Dermis blood vessel endothelial cell (primary cell): ENCODE measurements at regions not wholly inside any gene's neighbourhood (a gene's known extent, or its start where the extent isn't known, plus 50 kb on each side); places are given as distances from the start of the nearest gene placed in this dataset.
A peak's percentile ranks its signal among the peaks of the same experiment; 100 is the strongest.
"Not testable (repeated sequence)": the region's sequence is repeated elsewhere in the genome, so short reads cannot be mapped to it uniquely, and the experiment has no call there.

Experiments used
- DNase-seq: peaks from one replicate; pipeline ENCODE4 v3.0.0; 2010

- DNase-seq, result not testable (repeated sequence)
Measured at GRCh38 chr9:41754403-41754802, 374.8 kb downstream of the CNTNAP3B start.

DNA sequence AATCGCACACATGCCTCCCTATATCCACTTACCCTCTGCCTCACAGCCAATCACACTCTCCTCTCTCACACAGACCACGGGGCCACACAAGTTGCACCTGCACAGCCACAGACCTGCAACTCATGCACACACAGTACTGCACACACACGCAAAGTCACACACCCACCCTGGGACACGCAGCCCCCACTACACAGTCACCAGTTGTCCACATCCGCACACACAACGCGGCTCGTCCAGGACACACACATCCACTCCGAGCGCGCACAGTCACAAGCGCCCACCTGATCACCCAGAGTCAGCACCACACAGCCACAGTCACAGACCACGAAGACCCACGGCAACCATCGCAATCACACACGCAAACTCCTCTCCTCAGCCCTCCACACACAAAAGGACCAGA, 387.3 kb downstream of the CNTNAP3B start:
- DNase-seq, result not testable (repeated sequence)

- not testable (repeated sequence) for DNase-seq
Measured at GRCh38 chr9:41741173-41741572, 388.1 kb downstream of the CNTNAP3B start.

DNA sequence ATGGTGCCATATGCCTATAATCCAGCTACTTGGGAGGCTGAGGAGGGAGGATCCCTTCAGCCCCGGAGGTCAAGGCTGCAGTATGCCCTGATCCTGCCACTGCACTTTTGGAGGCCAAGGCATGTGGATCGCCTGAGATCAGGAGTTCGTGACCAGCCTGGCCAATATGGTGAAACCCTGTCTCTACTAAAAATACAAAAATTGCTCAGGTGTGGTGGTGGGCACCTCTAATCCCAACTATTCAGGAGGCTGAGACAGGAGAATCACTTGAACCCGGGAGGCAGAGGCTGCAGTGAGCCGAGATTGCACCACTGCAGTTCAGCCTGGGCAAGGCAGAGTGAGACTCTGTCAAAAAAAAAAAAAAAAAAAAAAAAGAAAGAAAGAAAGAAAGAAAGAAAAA, 390.5 kb downstream of the CNTNAP3B start:
- not testable (repeated sequence) for DNase-seq

GRCh38 chr9:41699190-41699589, 430.0 kb downstream of the CNTNAP3B start:
- not testable (repeated sequence) for DNase-seq

GRCh38 chr9:41697080-41697479, 432.1 kb downstream of the CNTNAP3B start:
- not testable (repeated sequence) for DNase-seq

- DNase-seq, result not testable (repeated sequence)
Measured at GRCh38 chr9:41679312-41679711, 449.9 kb downstream of the CNTNAP3B start.

DNA sequence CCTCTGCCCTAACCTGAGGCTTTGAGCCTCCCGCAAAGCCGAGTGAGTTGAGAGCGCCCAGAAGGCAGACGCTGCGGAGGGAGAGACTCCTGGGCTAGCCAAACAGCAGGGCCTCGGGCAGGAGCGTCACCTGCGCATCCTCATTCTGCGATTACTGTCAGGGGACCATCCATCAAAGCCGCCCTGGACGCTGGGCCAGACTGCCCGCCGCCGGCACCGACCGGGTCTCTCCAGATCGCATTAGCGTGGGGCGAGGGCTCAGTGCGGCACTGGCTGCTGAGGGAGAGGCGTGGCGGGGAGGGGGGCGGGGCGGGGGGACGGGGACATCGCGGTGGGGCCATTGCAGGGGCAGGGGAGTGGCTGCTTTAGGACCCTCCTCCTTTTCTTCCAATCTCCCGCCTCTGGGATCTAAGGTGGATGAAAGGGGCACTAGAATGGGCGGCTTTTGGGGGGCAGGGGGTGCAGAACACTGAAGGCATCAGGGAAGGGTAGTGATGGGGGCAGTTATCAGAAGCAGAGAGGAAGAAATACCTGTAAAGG, 465.7 kb downstream of the CNTNAP3B start:
- DNase-seq, result not testable (repeated sequence)

DNA sequence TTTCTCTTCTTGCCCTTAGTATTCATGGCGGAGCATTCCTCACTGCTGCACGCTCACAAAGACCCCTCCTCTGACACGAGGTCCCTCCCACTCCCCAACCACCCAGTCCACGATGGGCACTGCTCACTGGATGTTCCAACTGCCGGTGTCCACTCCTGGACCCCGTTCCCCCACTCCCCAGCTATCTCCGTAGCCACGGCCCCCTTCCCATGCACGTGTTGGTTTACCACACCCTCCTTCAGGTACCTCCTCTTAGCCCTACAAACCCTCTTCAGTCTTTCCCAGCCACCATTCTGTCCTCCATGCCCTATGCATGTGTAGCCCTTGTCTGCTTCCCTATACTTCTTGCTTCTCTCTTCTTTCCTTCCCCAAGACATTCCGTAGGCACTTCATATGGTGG, 469.6 kb upstream of the ZNG1F start:
- not testable (repeated sequence) for DNase-seq

GRCh38 chr9:41658116-41658515, 469.0 kb upstream of the ZNG1F start:
- not testable (repeated sequence) for DNase-seq

DNA sequence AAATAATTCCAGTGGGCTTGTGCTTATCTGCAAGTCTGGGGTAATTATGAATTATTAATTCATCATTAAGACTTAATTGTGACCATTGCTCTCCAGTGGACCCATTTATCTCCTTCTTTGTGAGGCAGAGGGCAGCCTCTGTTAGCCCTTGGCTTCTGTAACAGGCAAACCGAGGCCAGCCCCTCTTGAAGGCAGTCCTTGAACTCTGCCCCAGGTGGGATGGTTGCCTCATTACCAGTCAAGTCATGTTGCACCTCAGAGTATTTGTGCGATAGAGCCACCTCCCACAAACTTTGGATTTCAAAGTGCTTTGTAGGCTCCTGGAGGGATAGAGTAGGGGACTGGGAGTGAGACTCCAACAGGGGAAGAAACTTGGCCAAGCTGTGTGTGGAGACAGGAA, 468.0 kb upstream of the ZNG1F start:
- not testable (repeated sequence) for DNase-seq

- DNase-seq, result peak; percentile 31
Measured at GRCh38 chr9:41655071-41655554, 466.0 kb upstream of the ZNG1F start.

GRCh38 chr9:41654349-41654748, 465.2 kb upstream of the ZNG1F start:
- DNase-seq, result not testable (repeated sequence)

DNA sequence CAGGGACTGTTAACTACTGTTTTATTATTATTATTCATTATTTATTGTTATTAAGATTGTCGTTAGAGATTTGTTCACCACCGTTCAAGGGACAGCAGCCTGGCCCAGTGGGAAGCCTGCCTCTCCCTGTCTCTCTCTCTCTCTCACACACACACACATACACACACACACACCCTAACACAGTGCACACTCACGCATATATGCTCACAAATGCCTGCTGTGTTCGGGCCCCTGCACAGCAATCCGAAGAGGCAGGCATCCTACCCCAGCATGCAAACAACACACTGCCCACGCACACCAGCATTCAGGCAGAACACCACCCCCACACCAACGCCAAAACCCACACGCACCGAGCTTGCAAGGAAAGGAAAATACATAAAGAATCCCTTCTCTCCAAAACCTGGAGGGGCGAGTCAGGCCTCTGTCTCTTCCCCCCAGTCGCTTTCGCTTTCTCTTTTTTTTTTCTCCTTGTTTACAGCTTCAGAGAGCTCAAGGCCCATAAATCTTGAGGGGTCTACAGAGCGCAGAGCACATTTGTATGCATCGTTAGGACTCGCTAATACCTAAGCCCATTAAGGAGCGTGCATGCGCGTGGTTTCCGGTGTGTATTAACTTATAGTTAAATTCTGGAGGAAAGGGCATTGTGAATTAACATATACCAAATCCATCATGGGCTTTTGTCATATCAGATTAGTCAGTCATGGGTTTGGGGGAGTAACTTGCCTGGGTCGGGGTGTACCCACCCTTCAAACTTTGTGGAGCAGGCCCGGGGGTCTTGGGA, 464.6 kb upstream of the ZNG1F start:
- DNase-seq, result not testable (repeated sequence)

GRCh38 chr9:41652800-41653199, 463.7 kb upstream of the ZNG1F start:
- DNase-seq, result not testable (repeated sequence)

DNA sequence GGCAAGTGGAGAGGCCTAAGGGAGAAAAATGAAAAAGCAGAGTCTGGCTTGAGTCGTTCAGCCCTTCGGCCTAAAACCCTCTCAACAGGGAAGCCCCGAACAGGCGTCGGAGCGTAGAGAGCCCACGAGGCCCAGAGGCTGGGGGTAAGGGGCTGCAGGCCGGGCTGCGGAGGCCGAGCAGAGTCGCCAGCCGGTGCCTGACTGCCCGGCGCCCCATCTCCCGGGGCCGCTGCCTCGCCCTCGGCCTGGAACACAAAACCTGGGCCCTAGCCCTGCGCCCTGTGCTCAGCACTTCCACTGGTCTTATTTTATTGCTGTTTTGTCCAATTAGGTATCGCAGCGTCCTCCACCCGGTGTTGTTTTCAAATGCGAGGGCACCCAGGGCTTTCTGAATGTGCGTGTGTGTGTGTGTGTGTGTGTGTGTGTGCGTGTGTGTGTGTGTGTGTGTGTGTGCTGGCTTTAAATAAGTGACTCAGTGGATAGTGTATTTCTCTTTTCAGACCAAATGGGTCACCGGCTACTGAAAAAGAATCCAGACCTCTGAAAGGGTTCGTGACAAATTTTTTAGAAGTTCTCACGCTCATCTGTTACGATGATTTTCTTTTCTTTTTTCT, 463.1 kb upstream of the ZNG1F start:
- DNase-seq, result not testable (repeated sequence)

- DNase-seq, result not testable (repeated sequence)
Measured at GRCh38 chr9:41650086-41650485, 461.0 kb upstream of the ZNG1F start.

DNA sequence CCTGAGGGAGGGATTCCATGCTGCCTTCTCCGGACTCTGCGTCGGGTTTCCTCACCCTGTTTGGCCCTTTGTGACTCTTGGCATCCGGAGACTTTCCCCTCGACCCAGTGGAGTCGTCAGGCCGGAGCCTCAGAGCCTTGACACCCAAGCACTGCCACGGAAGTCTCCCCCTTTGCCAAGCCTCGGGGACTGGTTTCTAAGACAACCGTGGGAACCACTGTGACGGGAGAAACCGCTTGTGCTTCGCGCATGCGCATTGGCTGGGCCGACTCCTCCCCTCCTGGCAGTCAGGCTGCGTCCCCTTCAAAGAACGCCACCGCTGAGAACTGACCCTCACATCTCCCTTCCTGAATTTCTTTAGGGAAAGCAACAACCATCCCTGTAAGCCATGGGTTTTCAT, 459.4 kb upstream of the ZNG1F start:
- DNase-seq, result peak; percentile 18

DNA sequence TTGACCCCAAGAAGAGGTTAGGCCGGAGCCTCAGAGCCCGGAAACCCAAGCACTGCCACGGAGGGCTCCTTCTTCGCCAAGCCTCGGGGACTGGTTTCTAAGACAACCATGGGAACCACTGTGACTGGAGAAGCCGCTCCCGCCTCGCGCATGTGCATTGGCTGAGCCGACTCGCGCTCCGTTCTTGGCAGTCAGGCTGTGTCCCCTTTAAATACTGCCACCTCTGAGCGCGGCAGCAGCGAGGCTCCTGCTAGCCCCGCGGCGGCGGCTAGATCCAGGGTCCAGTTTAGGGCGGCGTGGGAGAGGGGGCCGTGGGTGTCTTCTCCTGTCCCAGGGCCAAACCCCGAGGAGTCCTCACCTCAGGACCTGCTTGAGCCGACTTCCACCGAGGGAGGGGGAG, 457.1 kb upstream of the ZNG1F start:
- not testable (repeated sequence) for DNase-seq

DNA sequence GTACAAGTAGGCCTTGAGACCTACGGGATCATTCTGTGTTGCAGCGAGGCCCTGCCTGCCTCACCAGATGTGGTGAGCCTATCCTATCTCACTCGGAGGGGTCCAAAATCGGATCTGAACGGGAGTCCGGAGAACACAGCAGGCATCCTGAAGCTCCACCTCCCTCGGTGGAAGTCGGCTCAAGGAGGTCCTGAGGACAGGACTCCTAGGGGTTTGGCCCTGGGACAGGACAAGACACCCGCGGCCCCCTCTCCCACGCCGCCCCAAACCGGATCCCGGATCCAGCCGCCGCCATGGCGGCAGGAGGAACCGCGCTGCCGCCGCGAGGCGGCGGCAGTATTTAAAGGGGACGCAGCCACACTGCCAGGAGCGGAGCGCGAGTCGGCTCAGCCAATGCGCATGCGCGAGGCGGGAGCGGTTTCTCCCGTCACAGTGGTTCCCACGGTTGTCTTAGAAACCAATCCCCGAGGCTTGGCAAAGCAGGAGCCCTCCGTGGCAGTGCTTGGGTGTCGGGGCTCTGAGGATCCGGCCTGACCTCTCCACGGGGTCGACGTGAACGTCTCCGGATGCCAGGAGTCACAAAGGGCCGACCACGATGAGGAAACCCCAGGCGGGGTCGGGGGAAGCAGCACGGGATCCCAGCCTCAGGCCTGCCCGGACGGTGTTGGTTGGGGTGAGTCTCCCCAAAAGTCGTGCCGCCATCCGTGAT, 454.6 kb upstream of the ZNG1F start:
- peak; percentile 61 for DNase-seq

- DNase-seq, result not testable (repeated sequence)
Measured at GRCh38 chr9:41633726-41634125, 444.6 kb upstream of the ZNG1F start.

DNA sequence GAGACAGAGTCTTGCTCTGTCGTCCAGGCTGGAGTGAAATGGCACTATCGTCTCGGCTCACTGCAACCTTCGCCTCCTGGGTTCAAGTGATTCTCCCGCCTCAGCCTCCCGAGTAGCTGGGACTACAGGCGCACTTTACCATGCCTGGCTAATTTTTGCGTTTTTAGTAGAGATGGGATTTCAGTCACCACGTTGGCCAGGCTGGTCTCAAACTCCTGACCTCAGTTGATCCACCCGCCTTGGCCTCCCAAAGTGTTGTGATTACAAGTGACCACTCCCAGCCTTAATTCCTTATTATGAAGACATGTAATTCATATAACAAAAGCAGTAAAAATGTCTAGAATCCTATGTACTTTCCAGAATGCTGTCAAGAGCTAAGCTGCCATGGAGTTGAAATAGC, 434.5 kb upstream of the ZNG1F start:
- DNase-seq, result not testable (repeated sequence)

DNA sequence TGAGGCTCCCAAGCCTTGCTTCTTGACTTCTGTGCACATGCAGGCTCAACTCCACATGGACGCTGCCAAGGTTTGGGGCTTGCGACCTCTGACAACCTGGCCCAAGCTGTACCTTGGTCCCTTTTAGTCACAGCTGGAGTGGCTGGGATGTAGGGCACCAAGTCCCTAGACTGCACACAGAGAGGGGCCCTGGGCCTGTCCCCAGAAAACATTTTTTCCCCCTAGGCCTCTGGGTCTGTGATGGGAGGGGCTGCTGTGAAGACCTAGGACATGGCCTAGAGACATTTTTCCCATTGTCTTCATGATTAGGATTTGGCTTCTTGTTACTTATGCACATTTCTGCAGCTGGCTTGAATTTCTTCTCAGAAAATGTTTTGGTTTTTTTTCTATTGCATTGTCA, 430.1 kb upstream of the ZNG1F start:
- DNase-seq, result not testable (repeated sequence)
